ENCODE measurements at regions not wholly inside any gene's neighbourhood (a gene's known extent, or its start where the extent isn't known, plus 50 kb on each side); places are given as distances from the start of the nearest gene placed in this dataset.

DNA sequence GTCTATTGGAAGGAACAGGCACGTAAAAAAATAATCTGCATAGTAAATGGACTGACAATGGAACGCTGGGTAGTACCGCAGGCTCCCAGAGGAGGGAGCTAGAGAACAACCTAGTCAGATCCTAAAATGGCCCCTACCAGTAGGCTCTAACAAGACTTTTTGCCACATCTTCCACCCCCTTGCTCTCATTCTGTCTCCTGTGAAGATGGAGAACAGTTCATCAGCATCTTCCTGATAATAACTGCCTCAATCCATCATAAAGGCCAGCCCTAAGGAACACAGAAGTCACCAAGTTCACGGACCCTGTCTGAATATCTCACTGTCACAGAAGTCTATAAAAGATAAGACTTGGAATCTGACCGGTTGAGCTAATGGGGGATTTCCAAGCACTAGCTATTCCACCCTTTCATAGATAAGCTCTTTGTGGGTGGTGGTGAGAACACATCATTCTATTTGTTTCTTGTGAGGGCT, 133.4 kb downstream of the SLC1A3 start:
- Mint-ChIP-seq H3K36me3 (ENCODE audit: insufficient read depth, unreplicated experiment) (peaks cover 6% of the 10 kb centered on the region), H3K4me3 (ENCODE audit: unreplicated experiment) (peak overlapping the region; percentile 46), H3K4me1 (ENCODE audit: low read depth, unreplicated experiment) (peaks cover 19% of the 10 kb centered on the region), H3K27me3 (ENCODE audit: insufficient read depth, unreplicated experiment) (peaks cover 5% of the 10 kb centered on the region), H3K9me3 (ENCODE audit: unreplicated experiment) (no peaks in the 10 kb centered on the region), H3K27ac (ENCODE audit: unreplicated experiment) (no peak overlapping the region)
- intact Hi-C loops (cut with micrococcal nuclease; ENCODE audit: unreplicated experiment) = loop anchor here (1.0 kb wide), 4 partner anchors 25 to 205 kb away; no protein-coding TSS in a partner anchor
- TF ChIP-seq, protein P1, sequence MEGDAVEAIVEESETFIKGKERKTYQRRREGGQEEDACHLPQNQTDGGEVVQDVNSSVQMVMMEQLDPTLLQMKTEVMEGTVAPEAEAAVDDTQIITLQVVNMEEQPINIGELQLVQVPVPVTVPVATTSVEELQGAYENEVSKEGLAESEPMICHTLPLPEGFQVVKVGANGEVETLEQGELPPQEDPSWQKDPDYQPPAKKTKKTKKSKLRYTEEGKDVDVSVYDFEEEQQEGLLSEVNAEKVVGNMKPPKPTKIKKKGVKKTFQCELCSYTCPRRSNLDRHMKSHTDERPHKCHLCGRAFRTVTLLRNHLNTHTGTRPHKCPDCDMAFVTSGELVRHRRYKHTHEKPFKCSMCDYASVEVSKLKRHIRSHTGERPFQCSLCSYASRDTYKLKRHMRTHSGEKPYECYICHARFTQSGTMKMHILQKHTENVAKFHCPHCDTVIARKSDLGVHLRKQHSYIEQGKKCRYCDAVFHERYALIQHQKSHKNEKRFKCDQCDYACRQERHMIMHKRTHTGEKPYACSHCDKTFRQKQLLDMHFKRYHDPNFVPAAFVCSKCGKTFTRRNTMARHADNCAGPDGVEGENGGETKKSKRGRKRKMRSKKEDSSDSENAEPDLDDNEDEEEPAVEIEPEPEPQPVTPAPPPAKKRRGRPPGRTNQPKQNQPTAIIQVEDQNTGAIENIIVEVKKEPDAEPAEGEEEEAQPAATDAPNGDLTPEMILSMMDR (IDR thresholded peaks at IDR 0.05; ENCODE audit: insufficient read depth in 1 of 2, low read depth in 1 of 2, low read length in 1 of 2, severe bottlenecking in 1 of 2, unreplicated experiment in 1 of 2) = peak; percentile 91 to 94
- peak; percentile 78 to 86 for DNase-seq
- ChIA-PET CTCF (interaction anchor here (0.5 to 1.3 kb wide), 6 partner anchors 9 to 205 kb away, joined by 3 to 6 read pairs (median 4); no protein-coding TSS in a partner anchor), POLR2A (interaction anchor here (0.5 to 1.5 kb wide), 2 partner anchors 10 to 137 kb away, joined by 3 to 4 read pairs; partner anchors contain the start of gene NIPBL)
- Histone ChIP-seq H3K27me3 (replicated peaks; ENCODE audit: control insufficient read depth, insufficient read depth, low read length) (no peaks in the 10 kb centered on the region), H3K36me3 (ENCODE audit: control insufficient read depth, insufficient read depth, low read length) (no peaks in the 10 kb centered on the region), H3K4me1 (peaks cover 12% of the 10 kb centered on the region), H3K4me3 (ENCODE audit: low read depth, low read length) (no peak overlapping the region), H3K9me3 (no peaks in the 10 kb centered on the region)
- no TSS peak for BruUV-seq (replicated peaks)

DNA sequence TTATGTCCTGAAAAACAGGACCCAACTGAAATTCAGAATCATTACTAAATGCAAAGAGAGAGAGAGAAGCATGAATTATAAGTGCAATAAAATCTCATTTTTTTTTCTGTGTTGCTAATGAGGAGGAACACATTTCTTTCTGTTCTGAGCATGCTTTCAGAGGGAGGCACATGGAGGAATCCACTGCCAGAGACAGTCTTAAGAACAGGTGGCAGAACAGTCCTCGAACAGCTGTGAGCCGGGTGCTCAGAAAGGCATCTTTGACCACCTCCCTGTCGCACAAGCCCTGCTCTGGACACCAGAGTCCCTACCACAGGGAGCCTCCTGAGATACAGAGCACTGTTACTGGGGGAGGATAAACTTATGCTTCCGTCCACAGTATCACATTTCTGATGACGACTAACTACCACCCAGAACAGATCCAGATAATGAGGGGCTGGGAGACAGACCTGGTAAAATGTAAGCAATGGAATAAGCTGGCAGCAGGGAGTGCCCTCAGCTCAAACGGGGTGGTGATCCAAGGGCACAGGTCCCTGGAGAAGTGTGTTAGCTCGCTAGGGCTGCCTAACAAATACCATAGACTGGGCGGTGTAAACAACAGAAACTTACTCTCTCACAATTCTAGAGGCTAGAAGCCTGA, 134.0 kb downstream of the SLC1A3 start:
- no peaks in the 10 kb centered on the region for H3K9me3 ChIP-seq
- H3K36me3 Mint-ChIP-seq (ENCODE audit: insufficient read depth, unreplicated experiment) = peaks cover 12% of the 10 kb centered on the region
- no peak overlapping the region for H3K4me3 ChIP-seq (ENCODE audit: low read depth, low read length)
- no TSS peak for BruUV-seq (replicated peaks)
- no peaks in the 10 kb centered on the region for H3K27me3 ChIP-seq (replicated peaks; ENCODE audit: control insufficient read depth, insufficient read depth, low read length)
- peaks cover under 1% of the 10 kb centered on the region for H3K27me3 Mint-ChIP-seq (ENCODE audit: insufficient read depth, unreplicated experiment)
- H3K27ac Mint-ChIP-seq (ENCODE audit: unreplicated experiment) = no peak overlapping the region
- peaks cover 12% of the 10 kb centered on the region for H3K4me1 ChIP-seq
- CTCF ChIA-PET = interaction anchor here (0.5 to 1.3 kb wide), 6 partner anchors 9 to 205 kb away, joined by 3 to 6 read pairs (median 4); no protein-coding TSS in a partner anchor
- no peak for DNase-seq
- H3K4me3 Mint-ChIP-seq (ENCODE audit: unreplicated experiment) = no peak overlapping the region
- TF ChIP-seq, protein P1 (IDR thresholded peaks at IDR 0.05; ENCODE audit: insufficient read depth in 1 of 2, low read depth in 1 of 2, low read length in 1 of 2, severe bottlenecking in 1 of 2, unreplicated experiment in 1 of 2) = no peak
- H3K36me3 ChIP-seq (ENCODE audit: control insufficient read depth, insufficient read depth, low read length) = no peaks in the 10 kb centered on the region
- peaks cover 19% of the 10 kb centered on the region for H3K4me1 Mint-ChIP-seq (ENCODE audit: low read depth, unreplicated experiment)
- no peaks in the 10 kb centered on the region for H3K9me3 Mint-ChIP-seq (ENCODE audit: unreplicated experiment)
- intact Hi-C loops (cut with micrococcal nuclease; ENCODE audit: unreplicated experiment) = no loop called here
- POLR2A ChIA-PET = interaction anchor here (0.5 to 1.5 kb wide), 2 partner anchors 10 to 136 kb away, joined by 3 to 4 read pairs; partner anchors contain the start of gene NIPBL

DNA sequence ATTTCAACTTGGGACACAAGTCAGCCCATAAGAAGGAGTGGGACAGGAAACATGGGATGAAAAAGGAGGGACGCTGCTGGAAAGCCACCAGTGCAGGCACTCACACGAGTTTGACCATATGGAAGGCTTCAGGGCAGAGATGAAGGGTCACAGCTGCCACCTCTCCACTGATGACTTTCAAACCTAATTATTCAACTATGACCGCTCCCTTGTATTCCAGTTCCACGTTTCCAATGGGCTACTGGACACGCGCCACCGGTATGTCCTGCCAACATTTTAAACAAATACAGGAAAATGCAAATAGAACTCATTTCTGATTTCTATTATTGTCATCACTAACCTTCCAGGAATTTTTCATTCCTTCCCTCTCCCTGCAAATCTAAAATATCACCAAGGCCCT, 134.7 kb downstream of the SLC1A3 start:
- Mint-ChIP-seq H3K36me3 (ENCODE audit: insufficient read depth, unreplicated experiment) (peaks cover 14% of the 10 kb centered on the region), H3K4me3 (ENCODE audit: unreplicated experiment) (no peak overlapping the region), H3K27ac (ENCODE audit: unreplicated experiment) (no peak overlapping the region), H3K27me3 (ENCODE audit: insufficient read depth, unreplicated experiment) (no peaks in the 10 kb centered on the region), H3K9me3 (ENCODE audit: unreplicated experiment) (no peaks in the 10 kb centered on the region), H3K4me1 (ENCODE audit: low read depth, unreplicated experiment) (peaks cover 25% of the 10 kb centered on the region)
- intact Hi-C loops (cut with micrococcal nuclease; ENCODE audit: unreplicated experiment) = no loop called here
- no peak overlapping the region for H3K4me3 ChIP-seq (ENCODE audit: low read depth, low read length)
- peaks cover 18% of the 10 kb centered on the region for H3K4me1 ChIP-seq
- no peaks in the 10 kb centered on the region for H3K9me3 ChIP-seq
- ChIA-PET POLR2A (no interaction called here), CTCF (no interaction called here)
- no peaks in the 10 kb centered on the region for H3K36me3 ChIP-seq (ENCODE audit: control insufficient read depth, insufficient read depth, low read length)
- no peak for DNase-seq
- TF ChIP-seq, protein P1 (IDR thresholded peaks at IDR 0.05; ENCODE audit: insufficient read depth in 1 of 2, low read depth in 1 of 2, low read length in 1 of 2, severe bottlenecking in 1 of 2, unreplicated experiment in 1 of 2) = no peak
- no TSS peak for BruUV-seq (replicated peaks)
- no peaks in the 10 kb centered on the region for H3K27me3 ChIP-seq (replicated peaks; ENCODE audit: control insufficient read depth, insufficient read depth, low read length)
